K562 (cell line): ENCODE measurements at regions not wholly inside any gene's neighbourhood (a gene's known extent, or its start where the extent isn't known, plus 50 kb on each side); places are given as distances from the start of the nearest gene placed in this dataset.

ENCODE experiments used
- ATAC-seq: fragments of 200-7000 bp; cut with Tn5 transposase; 3 replicates; pipeline ENCODE4 v1.9.1; 2020; ENCODE audit warnings: moderate library complexity
- BruUV-seq: library from RNA; stranded (reverse); fragments of 400-500 nt; replicated peaks from 2 replicates; lab custom pipeline; 2021; lab: Mats Ljungman, UMichigan
- CTCF ChIA-PET: fragments of 300-600 bp; formaldehyde crosslinking; extraction: SDS; loops from one replicate; lab custom pipeline; 2021; ENCODE audit warnings: low intra/inter-chr PET ratio; lab: Yijun Ruan, JAX
- POLR2A ChIA-PET: fragments of 300-600, 350-650 bp; sonication (Branson Sonifier 250); formaldehyde crosslinking; extraction: SDS; loops from one replicate; lab custom pipeline; 2021; ENCODE audit warnings: antibody characterized with exemption, inconsistent platforms; lab: Yijun Ruan, JAX
- DNase-seq, 4 experiments: peaks; one replicate each; pipeline versions ENCODE4 v3.0.0 to v3.0.0-alpha.2; 2011 to 2018; ENCODE audit warnings: low spot score in 3 of 4, mixed read lengths in 3 of 4; ENCODE audit errors: extremely low read depth in 1 of 4
- FAIRE-seq: peaks from 2 replicates; lab custom pipeline; 2011; peaks lifted over from hg19 to GRCh38; lab: Jason Lieb, UNC
- H2AFZ ChIP-seq: 2 replicates; pipeline ENCODE4 v1.6.0; 2011; ENCODE audit warnings: low read depth, low read length, control low read depth, inconsistent platforms
- H3K27ac ChIP-seq: fragments of 200-600 bp; 3 replicates; pipeline ENCODE4 v1.8.0; 2011; ENCODE audit warnings: low read depth, mild to moderate bottlenecking, control low read depth, inconsistent platforms, low read length, moderate library complexity, mixed read lengths; ENCODE audit errors: extremely low read depth
- H3K27me3 ChIP-seq, 2 experiments: fragments of 300-600 bp in 1 of 2; 2 replicates in 1 of 2; 3 replicates in 1 of 2; pipeline versions ENCODE4 v1.6.0 to v1.8.0; 2011; ENCODE audit warnings: inconsistent platforms in 2 of 2, low read length in 2 of 2, mild to moderate bottlenecking in 1 of 2, mixed read lengths in 1 of 2, moderate library complexity in 1 of 2; ENCODE audit not compliant: control insufficient read depth in 2 of 2, insufficient read depth in 2 of 2
- H3K36me3 ChIP-seq: fragments of 300-600 bp; 3 replicates; pipeline ENCODE4 v1.8.0; 2011; ENCODE audit warnings: mild to moderate bottlenecking, low read length, inconsistent platforms; ENCODE audit not compliant: control insufficient read depth, insufficient read depth
- H3K4me1 ChIP-seq, 2 experiments: fragments of 200-600 bp in 1 of 2; replicated peaks in 1 of 2; 2 replicates in 1 of 2; 3 replicates in 1 of 2; pipeline versions ENCODE4 v1.5.1 to v1.8.0; 2011; ENCODE audit warnings: inconsistent platforms in 2 of 2, low read length in 2 of 2, mild to moderate bottlenecking in 1 of 2, mixed read lengths in 1 of 2, moderate library complexity in 1 of 2; ENCODE audit not compliant: control insufficient read depth in 2 of 2, insufficient read depth in 2 of 2
- H3K4me2 ChIP-seq: 2 replicates; pipeline ENCODE4 v1.6.1; 2011; ENCODE audit warnings: low read length, control low read depth, inconsistent platforms, mixed read lengths; ENCODE audit not compliant: insufficient read depth
- H3K4me3 ChIP-seq: fragments of 200-600 bp; sonication (generic), shearing (Covaris generic); 2 replicates; pipeline ENCODE4 v1.5.1; 2016; ENCODE audit warnings: control low read depth, inconsistent platforms
- H3K79me2 ChIP-seq: fragments of 200-600 bp; 3 replicates; pipeline ENCODE4 v1.8.0; 2011; ENCODE audit warnings: low read length, inconsistent platforms; ENCODE audit not compliant: control insufficient read depth, insufficient read depth
- H3K9ac ChIP-seq, 2 experiments: 2 replicates each; pipeline versions ENCODE4 v1.6.0 to v1.6.1; 2011; ENCODE audit warnings: low read depth in 2 of 2, low read length in 2 of 2, control low read depth in 1 of 2, inconsistent platforms in 1 of 2, mild to moderate bottlenecking in 1 of 2, mixed read lengths in 1 of 2; ENCODE audit not compliant: insufficient read depth in 1 of 2
- H3K9me1 ChIP-seq: one replicate; pipeline ENCODE4 v1.6.0; 2011; ENCODE audit warnings: inconsistent platforms, mild to moderate bottlenecking, low read length, moderate library complexity; ENCODE audit not compliant: control insufficient read depth, insufficient read depth
- H3K9me3 ChIP-seq: replicated peaks from 2 replicates; pipeline ENCODE4 v1.5.1; 2011; ENCODE audit warnings: low read depth, low read length, inconsistent platforms; ENCODE audit not compliant: control insufficient read depth, insufficient read depth
- H4K20me1 ChIP-seq: replicated peaks from 2 replicates; pipeline ENCODE4 v1.6.1; 2011; ENCODE audit warnings: low read length, inconsistent platforms, mixed read lengths; ENCODE audit not compliant: control insufficient read depth, insufficient read depth
- ARNT ChIP-seq, 2 experiments: fragments of 450-650 bp; IDR thresholded peaks; 2 replicates each; pipeline ENCODE4 v1.6.1; 2016; ENCODE audit warnings: mild to moderate bottlenecking in 1 of 2
- DPF2 ChIP-seq: fragments of 450-650 bp; IDR thresholded peaks from 2 replicates; pipeline ENCODE4 v1.6.1; 2016
- FIP1L1 ChIP-seq: fragments of 200-400 bp; formaldehyde crosslinking; IDR thresholded peaks from 2 replicates; pipeline ENCODE4 v1.6.1; 2018; ENCODE audit warnings: mild to moderate bottlenecking, low read depth, low read length; ENCODE audit not compliant: poor library complexity, severe bottlenecking
- GABPB2 ChIP-seq: fragments of 250-450 bp; sonication (Bioruptor Pico); conservative IDR thresholded peaks from 2 replicates; pipeline ENCODE4 v1.5.1; 2021; ENCODE audit warnings: mild to moderate bottlenecking
- ILF3 ChIP-seq: fragments of 450-650 bp; IDR thresholded peaks from 2 replicates; pipeline ENCODE4 v1.6.1; 2018; ENCODE audit warnings: antibody characterized with exemption, mild to moderate bottlenecking, moderate library complexity, borderline replicate concordance
- KDM5B ChIP-seq: fragments of 200-600 bp; sonication (generic); IDR thresholded peaks from 2 replicates; pipeline ENCODE4 v1.6.1; 2012; ENCODE audit warnings: low read depth, mild to moderate bottlenecking, moderate library complexity, low read length, control low read depth, inconsistent platforms; ENCODE audit not compliant: insufficient replicate concordance
- L3MBTL2 ChIP-seq: fragments of 450-650 bp; IDR thresholded peaks from 2 replicates; pipeline ENCODE4 v1.6.1; 2016; ENCODE audit warnings: mild to moderate bottlenecking, moderate library complexity
- NFYB ChIP-seq: IDR thresholded peaks from 2 replicates; pipeline ENCODE4 v1.6.1; 2011; ENCODE audit warnings: mild to moderate bottlenecking, moderate library complexity; ENCODE audit not compliant: insufficient read length; ENCODE audit errors: extremely low read depth
- POLR2A ChIP-seq: fragments of 450-650 bp; conservative IDR thresholded peaks from 2 replicates; pipeline ENCODE4 v1.6.1; 2016
- POU5F1 ChIP-seq: fragments of 150-350 bp; IDR thresholded peaks from 2 replicates; pipeline ENCODE4 v1.6.1; 2014; ENCODE audit warnings: borderline replicate concordance, low read length, low read depth, mild to moderate bottlenecking; ENCODE audit not compliant: partially characterized antibody
- SPI1 ChIP-seq: IDR thresholded peaks from 2 replicates; pipeline ENCODE4 v1.6.1; 2011; ENCODE audit warnings: low read depth, low read length, control low read depth, borderline replicate concordance
- SREBF1 ChIP-seq: fragments of 150-350 bp; IDR thresholded peaks from 2 replicates; pipeline ENCODE4 v1.6.1; 2014; ENCODE audit warnings: antibody characterized with exemption, low read depth, low read length, borderline replicate concordance
- TAF15 ChIP-seq: fragments of 200-400 bp; formaldehyde crosslinking; IDR thresholded peaks from 2 replicates; pipeline ENCODE4 v1.6.1; 2017; ENCODE audit warnings: mild to moderate bottlenecking, low read depth, low read length, moderate library complexity
- ZKSCAN8 ChIP-seq: fragments of 200-800 bp; sonication (Bioruptor generic); IDR thresholded peaks from 2 replicates; pipeline ENCODE4 v1.6.1; 2016; ENCODE audit warnings: missing genetic modification characterization, missing compliant biosample characterization
- ZNF121 ChIP-seq: sonication (generic); formaldehyde crosslinking; conservative IDR thresholded peaks from 2 replicates; pipeline ENCODE4 v1.8.0; 2022; ENCODE audit warnings: missing genetic modification reagents
- ZNF445 ChIP-seq: fragments of 250-450 bp; sonication (Bioruptor Pico); IDR thresholded peaks from 2 replicates; pipeline ENCODE4 v1.4.0; 2020; ENCODE audit warnings: low read depth, mild to moderate bottlenecking, moderate library complexity
- WGBS: fragments of 100-300 bp; shearing (Covaris generic); methylation state at CpG from one replicate; pipeline ENCODE4 v1.1.6; 2016; ENCODE audit warnings: low coverage, mixed read lengths; ENCODE audit not compliant: insufficient coverage; ENCODE audit errors: missing lambda C conversion rate; 5-methylcytosine and 5-hydroxymethylcytosine counted together
- in situ Hi-C: fragments of 300-500 bp; cut with MboI; formaldehyde crosslinking; loops from 4 replicates; pipeline ENCODE4 v1.15.0; 2018; ENCODE audit warnings: inconsistent platforms, mixed read lengths
- intact Hi-C: fragments of 100-400 bp; cut with micrococcal nuclease; formaldehyde crosslinking; loops from 2 replicates; pipeline ENCODE4 v1.14.2; 2022
- TF ChIP-seq, protein P1 (sequence below): fragments of 250-450 bp; sonication (Bioruptor Pico); IDR thresholded peaks from 2 replicates; pipeline ENCODE4 v1.5.1; 2021; ENCODE audit warnings: mild to moderate bottlenecking
- TF ChIP-seq, protein P2 (sequence below): sonication (generic); formaldehyde crosslinking; IDR thresholded peaks from 2 replicates; pipeline ENCODE4 v1.8.1; 2022; ENCODE audit warnings: missing genetic modification reagents

DNA sequence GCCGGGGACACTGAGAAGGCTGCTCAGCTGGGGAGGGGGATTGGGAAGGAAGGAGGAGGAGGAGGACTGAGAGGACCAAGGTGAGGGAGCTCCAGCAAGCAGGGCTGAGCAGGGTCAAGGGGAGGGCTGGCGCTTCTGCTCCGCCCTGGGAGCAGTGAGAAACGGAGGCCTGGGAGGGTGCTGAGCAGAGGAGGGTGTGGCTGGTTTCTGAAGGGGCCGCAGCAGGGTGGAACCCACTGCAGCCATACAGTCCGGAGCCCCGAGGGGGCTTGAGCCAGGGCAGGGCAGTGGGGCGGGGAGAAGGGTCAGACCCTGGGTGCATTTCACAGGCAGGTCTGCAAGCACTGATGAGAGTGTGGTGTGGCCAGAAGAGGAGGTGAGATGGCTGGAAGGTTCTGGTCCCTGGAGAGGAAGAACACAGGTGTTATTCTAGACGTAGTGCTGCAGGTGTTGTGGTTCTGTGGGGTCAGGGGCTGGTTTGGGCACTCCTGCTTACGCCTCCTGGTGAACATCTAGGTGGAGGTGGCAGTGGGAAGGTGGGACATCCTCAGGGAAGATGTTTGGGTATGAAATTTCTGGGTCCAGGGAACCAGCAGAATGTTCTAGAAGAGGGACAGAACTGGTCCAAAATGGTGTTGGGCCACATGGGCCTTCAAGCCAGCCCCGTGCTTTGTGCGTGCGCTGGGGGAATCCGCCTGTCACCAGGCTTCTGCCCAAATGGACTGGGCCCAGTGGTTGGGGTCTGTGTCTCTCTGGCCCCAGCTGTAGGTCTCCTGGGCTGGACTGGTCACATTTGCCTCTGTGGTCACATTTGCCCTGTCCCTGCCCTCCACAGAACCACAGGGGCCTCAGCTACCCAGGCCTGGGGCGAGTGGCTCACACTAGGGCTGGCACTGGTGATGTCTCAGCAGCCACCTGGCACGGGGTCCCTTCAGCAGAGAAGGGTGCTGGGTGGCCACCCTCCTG lies 714.7 kb downstream of the BRD1 start (continued):
- TF ChIP-seq, protein P1, sequence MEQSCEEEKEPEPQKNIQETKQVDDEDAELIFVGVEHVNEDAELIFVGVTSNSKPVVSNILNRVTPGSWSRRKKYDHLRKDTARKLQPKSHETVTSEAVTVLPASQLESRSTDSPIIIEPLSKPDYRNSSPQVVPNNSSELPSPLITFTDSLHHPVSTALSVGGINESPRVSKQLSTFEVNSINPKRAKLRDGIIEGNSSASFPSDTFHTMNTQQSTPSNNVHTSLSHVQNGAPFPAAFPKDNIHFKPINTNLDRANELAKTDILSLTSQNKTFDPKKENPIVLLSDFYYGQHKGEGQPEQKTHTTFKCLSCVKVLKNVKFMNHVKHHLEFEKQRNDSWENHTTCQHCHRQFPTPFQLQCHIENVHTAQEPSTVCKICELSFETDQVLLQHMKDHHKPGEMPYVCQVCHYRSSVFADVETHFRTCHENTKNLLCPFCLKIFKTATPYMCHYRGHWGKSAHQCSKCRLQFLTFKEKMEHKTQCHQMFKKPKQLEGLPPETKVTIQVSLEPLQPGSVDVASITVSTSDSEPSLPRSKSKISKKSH (CRISPR knock-in tag), result no peak
- no peak for TF ChIP-seq SPI1
- no peak for TF ChIP-seq ZNF445 (CRISPR knock-in tag)
- no peak for TF ChIP-seq KDM5B
- no peak for TF ChIP-seq NFYB
- TF ChIP-seq, all 486 proteins: peak for 0

DNA sequence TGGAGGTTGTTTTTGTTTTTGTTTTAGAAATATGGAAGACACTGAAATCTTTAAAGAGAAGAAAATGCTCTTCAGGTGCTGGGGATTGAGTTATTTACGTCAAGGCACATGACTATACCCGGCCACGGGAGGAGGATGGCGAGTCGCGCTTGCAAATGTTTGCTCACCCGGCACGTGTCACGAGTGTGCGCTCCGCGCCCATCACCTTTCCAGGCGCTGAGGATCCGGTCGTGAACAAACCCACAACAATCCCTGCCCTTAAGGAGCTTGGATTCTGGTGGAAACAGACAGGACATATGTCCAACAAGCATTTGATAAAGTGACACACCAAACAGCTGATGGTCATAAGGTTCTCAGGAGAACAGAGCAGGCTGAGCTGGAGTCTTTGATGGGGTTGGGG lies 715.5 kb downstream of the BRD1 start:
- Histone ChIP-seq H3K4me2 (no peak overlapping the region), H3K9me3 (no peaks in the 10 kb centered on the region), H3K9me1 (no peaks in the 10 kb centered on the region), H3K79me2 (no peaks in the 10 kb centered on the region), H3K9ac (no peak overlapping the region), H2AFZ (no peak overlapping the region), H4K20me1 (no peaks in the 10 kb centered on the region), H3K4me3 (no peak overlapping the region), H3K27ac (no peak overlapping the region), H3K36me3 (no peaks in the 10 kb centered on the region), H3K4me1 (no peaks in the 10 kb centered on the region), H3K27me3 (peaks cover 2 to 30% of the 10 kb centered on the region in 2 experiments; a peak in 3 of 5 replicates)
- CTCF ChIA-PET, result no interaction called here
- ATAC-seq (no peak), FAIRE-seq (no peak), DNase-seq (no peak)
- 2% methylated on average over 6 of the region's 15 CpGs for WGBS
- no TSS peak for BruUV-seq
- POLR2A ChIA-PET, result no interaction called here
- in situ Hi-C loops, result no loop called here
- intact Hi-C loops, result no loop called here
- TF ChIP-seq L3MBTL2 (no peak), ZNF121 (no peak), GABPB2 (no peak), FIP1L1 (no peak), ZKSCAN8 (CRISPR knock-in tag) (no peak), TAF15 (no peak), POU5F1 (no peak), DPF2 (no peak), ILF3 (no peak), SREBF1 (no peak), POLR2A (no peak), ARNT (IDR thresholded peaks at IDR 0.05) (no peak)
- TF ChIP-seq, protein P2, sequence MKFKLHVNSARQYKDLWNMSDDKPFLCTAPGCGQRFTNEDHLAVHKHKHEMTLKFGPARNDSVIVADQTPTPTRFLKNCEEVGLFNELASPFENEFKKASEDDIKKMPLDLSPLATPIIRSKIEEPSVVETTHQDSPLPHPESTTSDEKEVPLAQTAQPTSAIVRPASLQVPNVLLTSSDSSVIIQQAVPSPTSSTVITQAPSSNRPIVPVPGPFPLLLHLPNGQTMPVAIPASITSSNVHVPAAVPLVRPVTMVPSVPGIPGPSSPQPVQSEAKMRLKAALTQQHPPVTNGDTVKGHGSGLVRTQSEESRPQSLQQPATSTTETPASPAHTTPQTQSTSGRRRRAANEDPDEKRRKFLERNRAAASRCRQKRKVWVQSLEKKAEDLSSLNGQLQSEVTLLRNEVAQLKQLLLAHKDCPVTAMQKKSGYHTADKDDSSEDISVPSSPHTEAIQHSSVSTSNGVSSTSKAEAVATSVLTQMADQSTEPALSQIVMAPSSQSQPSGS (CRISPR knock-in tag), result no peak
